Stimulated activated naive CD8-positive, alpha-beta T cell treated with anti-CD3 and anti-CD28 coated beads, Interleukin-15, Interleukin-2, amounts not matched to agents 100 ng/mL and 50 ng/mL, for 24 hours (primary cell): ENCODE measurements at regions not wholly inside any gene's neighbourhood (a gene's known extent, or its start where the extent isn't known, plus 50 kb on each side); places are given as distances from the start of the nearest gene placed in this dataset.

Experiments
- H3K27ac Mint-ChIP-seq: one replicate; pipeline ENCODE4 v1.8.0; 2021; ENCODE audit warnings: mild to moderate bottlenecking, mixed read lengths
- H3K27me3 Mint-ChIP-seq: one replicate; pipeline ENCODE4 v1.8.0; 2021; ENCODE audit warnings: mixed read lengths
- H3K36me3 Mint-ChIP-seq: one replicate; pipeline ENCODE4 v1.8.0; 2021; ENCODE audit warnings: low read depth, mixed read lengths
- H3K4me1 Mint-ChIP-seq: one replicate; pipeline ENCODE4 v1.8.0; 2021; ENCODE audit warnings: low read depth, mixed read lengths
- H3K4me3 Mint-ChIP-seq: one replicate; pipeline ENCODE4 v1.8.0; 2021; ENCODE audit warnings: mild to moderate bottlenecking, mixed read lengths
- H3K9me3 Mint-ChIP-seq: one replicate; pipeline ENCODE4 v1.8.0; 2021; ENCODE audit warnings: mixed read lengths

DNA sequence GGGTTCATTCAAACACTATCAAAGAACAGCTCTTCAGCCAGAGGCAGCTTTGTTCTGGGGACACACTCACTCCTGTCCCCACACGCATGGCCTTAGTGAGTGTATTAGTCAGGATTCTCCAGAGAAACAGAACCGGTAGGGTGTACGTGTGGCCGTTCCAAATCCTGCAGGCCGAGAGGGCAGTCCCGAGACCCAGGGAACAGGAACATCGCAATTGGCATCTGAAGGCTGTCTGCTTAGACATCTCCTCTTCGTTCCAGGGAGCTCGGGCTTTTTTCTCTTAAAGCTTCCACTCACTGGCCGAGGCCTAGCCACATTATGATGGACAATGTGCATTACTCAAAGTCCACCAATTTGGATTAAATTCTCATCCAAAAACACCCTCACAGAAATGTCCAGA lies 523.3 kb downstream of the GLRX3 start:
- no peaks in the 10 kb centered on the region for H3K9me3 Mint-ChIP-seq
- H3K4me3 Mint-ChIP-seq, result no peak overlapping the region
- H3K27me3 Mint-ChIP-seq, result no peaks in the 10 kb centered on the region
- no peaks in the 10 kb centered on the region for H3K36me3 Mint-ChIP-seq
- H3K27ac Mint-ChIP-seq, result no peak overlapping the region
- H3K4me1 Mint-ChIP-seq, result no peaks in the 10 kb centered on the region

DNA sequence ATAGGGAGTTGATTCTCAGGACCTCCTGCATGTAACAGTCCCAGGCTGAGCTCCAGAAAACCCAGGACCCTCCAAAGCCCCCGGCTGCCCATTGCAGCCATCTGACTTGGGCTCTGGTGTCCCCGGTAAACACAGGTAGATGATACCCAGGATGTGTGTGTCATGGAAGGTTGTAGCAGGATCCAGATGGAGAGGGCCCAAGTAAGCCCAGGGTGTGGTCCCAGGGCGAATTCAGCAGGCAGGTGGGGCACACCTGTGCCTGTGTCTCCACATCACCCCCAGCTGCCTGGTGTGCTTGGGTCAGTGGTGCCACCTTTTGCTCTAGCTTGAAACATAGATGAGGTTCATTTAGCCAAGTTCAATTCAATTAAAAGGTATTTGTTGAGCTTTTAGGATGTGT lies 524.1 kb downstream of the GLRX3 start:
- H3K4me3 Mint-ChIP-seq, result no peak overlapping the region
- no peaks in the 10 kb centered on the region for H3K36me3 Mint-ChIP-seq
- H3K9me3 Mint-ChIP-seq, result no peaks in the 10 kb centered on the region
- no peaks in the 10 kb centered on the region for H3K27me3 Mint-ChIP-seq
- H3K4me1 Mint-ChIP-seq, result no peaks in the 10 kb centered on the region
- H3K27ac Mint-ChIP-seq, result no peak overlapping the region

DNA sequence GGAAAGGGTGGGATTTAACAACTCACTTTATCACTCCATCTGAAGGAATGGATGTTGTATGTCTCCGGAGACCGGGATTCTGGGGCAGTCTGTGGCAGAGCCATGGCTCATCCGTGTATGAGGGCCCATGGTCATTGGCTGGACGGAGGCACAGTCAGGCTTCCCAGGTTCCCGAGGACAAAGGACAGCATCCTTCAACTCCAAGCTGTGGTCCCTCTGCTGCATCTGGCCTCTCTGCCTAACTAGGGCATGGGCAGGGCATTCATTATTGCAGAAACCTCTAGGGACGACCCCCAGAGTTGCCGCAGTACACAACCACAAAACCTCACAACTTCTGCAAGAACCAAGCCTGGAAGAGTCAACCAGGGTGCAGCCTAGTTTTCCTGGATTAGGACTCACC lies 525.2 kb downstream of the GLRX3 start:
- no peak overlapping the region for H3K27ac Mint-ChIP-seq
- no peaks in the 10 kb centered on the region for H3K9me3 Mint-ChIP-seq
- H3K27me3 Mint-ChIP-seq, result peaks cover 5% of the 10 kb centered on the region
- H3K4me1 Mint-ChIP-seq, result no peaks in the 10 kb centered on the region
- no peaks in the 10 kb centered on the region for H3K36me3 Mint-ChIP-seq
- no peak overlapping the region for H3K4me3 Mint-ChIP-seq

DNA sequence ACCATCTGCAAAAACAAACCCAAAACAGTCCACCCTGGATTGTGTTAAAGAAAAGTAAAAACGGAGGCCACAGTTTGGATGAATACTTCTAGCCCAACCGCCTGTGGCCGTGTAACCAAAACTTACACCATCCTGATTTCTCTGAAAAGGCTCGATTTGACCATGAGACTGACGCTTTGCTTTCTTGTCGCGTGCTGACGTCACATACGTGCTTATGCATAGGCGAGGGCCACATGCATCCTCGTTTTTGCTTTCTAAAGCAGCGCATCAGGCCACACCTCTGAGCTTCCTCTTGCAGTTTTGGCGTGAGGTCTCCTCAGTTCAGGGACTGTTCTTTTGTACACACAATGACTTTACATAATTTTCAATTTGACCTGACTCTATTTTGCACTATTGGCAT lies 526.6 kb downstream of the GLRX3 start:
- H3K27me3 Mint-ChIP-seq, result peaks cover 5% of the 10 kb centered on the region
- H3K36me3 Mint-ChIP-seq, result no peaks in the 10 kb centered on the region
- H3K27ac Mint-ChIP-seq, result no peak overlapping the region
- H3K4me1 Mint-ChIP-seq, result no peaks in the 10 kb centered on the region
- no peaks in the 10 kb centered on the region for H3K9me3 Mint-ChIP-seq
- no peak overlapping the region for H3K4me3 Mint-ChIP-seq

DNA sequence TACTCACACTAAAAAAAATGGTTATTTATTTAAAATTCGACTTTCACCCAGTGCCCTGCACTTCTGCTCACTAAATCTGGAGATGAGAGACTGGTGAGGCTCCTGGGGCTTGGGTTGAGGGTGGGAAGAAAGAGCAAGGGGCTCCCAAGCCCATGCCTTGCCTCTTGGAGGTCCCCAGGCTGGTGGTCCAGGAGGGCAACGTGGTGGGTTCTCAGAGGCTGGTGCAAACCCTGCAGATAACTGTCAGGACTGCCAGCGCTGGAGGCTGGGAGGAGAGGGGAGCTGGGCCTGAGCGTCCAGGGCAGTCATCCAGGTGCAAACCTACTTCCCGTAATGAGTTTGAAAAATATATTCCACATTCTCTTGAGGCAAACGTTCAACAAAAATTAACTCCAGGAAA lies 528.3 kb downstream of the GLRX3 start:
- H3K27ac Mint-ChIP-seq, result no peak overlapping the region
- peaks cover 5% of the 10 kb centered on the region for H3K27me3 Mint-ChIP-seq
- no peak overlapping the region for H3K4me3 Mint-ChIP-seq
- H3K9me3 Mint-ChIP-seq, result no peaks in the 10 kb centered on the region
- no peaks in the 10 kb centered on the region for H3K36me3 Mint-ChIP-seq
- H3K4me1 Mint-ChIP-seq, result no peaks in the 10 kb centered on the region

DNA sequence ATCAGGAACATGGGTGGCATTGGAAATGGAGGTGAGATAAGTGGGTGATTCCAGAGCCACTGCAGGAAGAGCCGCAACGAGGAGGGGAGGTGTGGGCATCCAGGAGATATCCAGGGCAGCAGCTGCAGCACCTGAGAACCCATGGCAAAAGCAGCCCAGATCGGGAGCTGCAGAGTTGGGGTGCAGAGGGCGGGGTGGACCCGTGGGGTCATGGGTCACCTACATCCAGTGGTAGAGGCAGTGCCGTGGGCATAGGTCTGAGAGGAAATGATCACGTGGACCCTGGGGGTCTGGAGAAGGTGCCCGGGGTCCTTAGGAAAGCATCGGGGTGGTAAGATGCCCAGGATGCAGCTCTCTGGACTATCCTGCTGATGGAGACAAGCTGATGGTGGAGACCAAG lies 530.0 kb downstream of the GLRX3 start:
- Mint-ChIP-seq H3K9me3 (no peaks in the 10 kb centered on the region), H3K4me3 (no peak overlapping the region), H3K36me3 (no peaks in the 10 kb centered on the region), H3K4me1 (no peaks in the 10 kb centered on the region), H3K27me3 (peaks cover 5% of the 10 kb centered on the region), H3K27ac (no peak overlapping the region)

DNA sequence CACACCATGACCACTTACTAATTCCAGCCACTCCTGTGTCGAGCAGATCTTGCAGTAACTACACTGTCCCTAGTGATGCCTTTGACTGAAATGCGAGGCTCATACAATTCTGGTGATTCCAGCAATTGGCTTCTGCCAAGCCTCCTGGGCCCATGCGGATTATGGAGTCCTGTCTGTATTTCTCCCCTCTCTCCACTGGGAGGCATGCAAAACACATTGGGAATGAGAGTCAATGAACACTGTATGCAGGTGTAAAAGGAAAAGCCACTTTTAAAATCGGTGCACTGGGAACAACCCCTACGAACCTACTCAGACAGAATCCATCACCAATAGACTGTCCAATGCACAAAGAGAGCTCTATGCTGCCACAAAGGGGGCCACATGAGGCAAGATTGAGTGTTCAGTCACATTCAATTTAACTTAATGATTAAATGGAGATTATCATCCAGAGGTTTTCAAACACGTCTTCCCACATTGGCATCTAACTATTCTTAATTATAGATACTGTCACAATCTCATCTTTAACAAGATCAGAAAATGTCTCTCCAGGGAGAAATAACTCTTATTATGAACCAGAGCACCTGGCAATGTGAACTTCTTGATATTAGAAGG lies 550.6 kb downstream of the GLRX3 start:
- Mint-ChIP-seq H3K27ac (no peak overlapping the region), H3K36me3 (no peaks in the 10 kb centered on the region), H3K27me3 (no peaks in the 10 kb centered on the region), H3K4me1 (no peaks in the 10 kb centered on the region), H3K9me3 (peaks cover 8% of the 10 kb centered on the region), H3K4me3 (no peak overlapping the region)

DNA sequence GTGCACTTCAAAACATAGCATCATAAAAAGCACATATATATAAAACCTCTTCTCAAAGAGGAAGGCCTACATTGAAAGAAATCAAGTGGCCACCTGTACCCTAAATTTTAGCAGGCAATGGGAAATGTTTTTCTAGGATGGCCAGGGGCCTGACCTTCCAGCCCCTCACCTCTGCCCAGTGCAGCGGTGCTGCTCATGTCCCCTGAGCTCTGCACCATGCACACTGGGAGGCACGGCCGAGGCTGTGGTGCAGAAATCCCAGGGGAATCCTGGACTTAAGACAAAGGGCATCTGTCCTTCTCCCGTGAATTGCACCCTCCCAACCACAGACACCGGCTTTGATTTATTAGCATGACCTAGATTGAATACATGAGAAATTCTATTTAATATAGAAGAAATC lies 551.4 kb downstream of the GLRX3 start:
- no peaks in the 10 kb centered on the region for H3K36me3 Mint-ChIP-seq
- H3K4me1 Mint-ChIP-seq, result no peaks in the 10 kb centered on the region
- no peak overlapping the region for H3K27ac Mint-ChIP-seq
- no peak overlapping the region for H3K4me3 Mint-ChIP-seq
- H3K27me3 Mint-ChIP-seq, result no peaks in the 10 kb centered on the region
- H3K9me3 Mint-ChIP-seq, result peaks cover 8% of the 10 kb centered on the region

DNA sequence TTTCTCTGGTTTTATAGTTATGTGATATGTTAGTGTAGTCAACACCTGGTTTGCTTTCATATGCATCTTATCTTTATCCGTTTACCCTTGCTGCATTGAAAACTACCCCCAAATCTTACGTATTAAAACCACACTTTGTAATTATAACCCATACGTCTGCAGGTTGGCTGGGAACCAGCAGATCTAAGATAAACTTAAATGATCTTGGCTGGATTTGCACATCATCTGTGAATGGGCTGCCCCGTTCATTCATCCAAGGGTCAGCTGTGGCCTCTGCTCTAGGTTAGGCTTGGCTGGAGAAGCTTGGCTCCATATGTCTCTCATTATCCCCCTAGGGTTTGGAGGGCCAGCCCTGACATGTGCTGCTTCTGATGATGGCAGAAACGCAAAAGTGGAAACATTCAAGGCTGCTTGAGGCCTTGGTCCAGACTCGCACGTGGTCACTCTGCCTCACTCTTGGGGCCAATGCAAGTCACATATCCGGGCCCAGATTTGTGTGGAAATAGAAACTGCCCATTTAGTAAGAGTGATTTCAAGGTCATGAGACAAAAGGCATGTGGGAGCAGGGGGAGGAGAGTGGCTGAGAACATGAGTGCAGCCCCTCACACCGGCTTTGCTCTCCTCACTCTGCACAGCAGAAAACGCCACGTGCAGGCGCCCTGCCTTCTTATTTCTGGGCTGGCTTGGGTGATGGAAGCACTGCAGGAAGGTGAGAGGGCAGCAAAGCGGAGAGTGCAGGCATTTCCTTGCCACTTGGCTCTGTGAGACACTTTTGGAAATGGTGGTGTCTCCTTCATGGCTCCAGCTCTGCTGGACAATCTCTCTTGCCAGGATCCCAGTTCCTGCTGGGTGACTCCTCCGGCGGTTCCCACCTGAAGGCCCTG lies 553.8 kb downstream of the GLRX3 start:
- Mint-ChIP-seq H3K27ac (no peak overlapping the region), H3K4me1 (no peaks in the 10 kb centered on the region), H3K27me3 (no peaks in the 10 kb centered on the region), H3K4me3 (no peak overlapping the region), H3K36me3 (no peaks in the 10 kb centered on the region), H3K9me3 (peaks cover 3% of the 10 kb centered on the region)

DNA sequence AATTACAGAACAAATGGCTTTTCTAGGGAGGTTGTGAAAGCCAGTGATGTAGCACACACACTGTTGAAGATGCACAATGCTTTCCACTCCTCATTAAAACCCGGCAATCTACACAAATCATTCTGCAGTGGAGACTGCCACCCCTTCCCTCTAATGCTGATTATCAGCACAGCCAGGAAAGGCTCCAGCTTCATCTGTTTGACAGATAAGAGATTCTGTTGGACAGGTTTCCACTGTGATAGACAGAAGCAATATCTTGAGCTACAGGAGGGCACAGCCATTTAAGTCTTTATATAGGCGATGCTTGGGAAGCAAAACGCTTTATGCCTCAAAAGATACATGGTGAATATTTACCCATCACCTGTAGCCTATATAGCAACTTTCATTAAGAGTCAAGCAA lies 555.6 kb downstream of the GLRX3 start:
- Mint-ChIP-seq H3K4me3 (no peak overlapping the region), H3K9me3 (no peaks in the 10 kb centered on the region), H3K27me3 (no peaks in the 10 kb centered on the region), H3K4me1 (no peaks in the 10 kb centered on the region), H3K27ac (no peak overlapping the region), H3K36me3 (no peaks in the 10 kb centered on the region)

DNA sequence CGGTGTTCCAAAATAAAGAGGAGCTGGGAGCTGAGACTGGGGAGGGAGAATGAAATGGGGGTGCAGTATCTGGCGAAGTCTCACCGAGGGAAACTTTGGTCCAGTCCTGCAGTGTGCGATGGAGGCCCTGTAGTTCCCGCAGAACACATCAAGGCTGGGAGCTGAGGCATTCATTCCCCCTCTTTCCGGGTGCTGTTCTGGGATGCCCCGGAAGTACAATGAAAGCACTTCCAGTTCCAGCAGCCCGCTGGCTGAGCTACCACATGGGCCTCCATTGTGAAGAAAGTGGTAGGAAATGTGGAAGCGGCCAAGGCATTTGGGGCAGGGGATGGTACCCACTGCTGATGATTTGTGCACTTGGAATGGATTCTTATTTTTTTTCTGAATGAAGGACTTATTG lies 560.7 kb downstream of the GLRX3 start:
- no peaks in the 10 kb centered on the region for H3K27me3 Mint-ChIP-seq
- H3K9me3 Mint-ChIP-seq, result no peaks in the 10 kb centered on the region
- H3K36me3 Mint-ChIP-seq, result no peaks in the 10 kb centered on the region
- H3K27ac Mint-ChIP-seq, result no peak overlapping the region
- no peaks in the 10 kb centered on the region for H3K4me1 Mint-ChIP-seq
- no peak overlapping the region for H3K4me3 Mint-ChIP-seq

DNA sequence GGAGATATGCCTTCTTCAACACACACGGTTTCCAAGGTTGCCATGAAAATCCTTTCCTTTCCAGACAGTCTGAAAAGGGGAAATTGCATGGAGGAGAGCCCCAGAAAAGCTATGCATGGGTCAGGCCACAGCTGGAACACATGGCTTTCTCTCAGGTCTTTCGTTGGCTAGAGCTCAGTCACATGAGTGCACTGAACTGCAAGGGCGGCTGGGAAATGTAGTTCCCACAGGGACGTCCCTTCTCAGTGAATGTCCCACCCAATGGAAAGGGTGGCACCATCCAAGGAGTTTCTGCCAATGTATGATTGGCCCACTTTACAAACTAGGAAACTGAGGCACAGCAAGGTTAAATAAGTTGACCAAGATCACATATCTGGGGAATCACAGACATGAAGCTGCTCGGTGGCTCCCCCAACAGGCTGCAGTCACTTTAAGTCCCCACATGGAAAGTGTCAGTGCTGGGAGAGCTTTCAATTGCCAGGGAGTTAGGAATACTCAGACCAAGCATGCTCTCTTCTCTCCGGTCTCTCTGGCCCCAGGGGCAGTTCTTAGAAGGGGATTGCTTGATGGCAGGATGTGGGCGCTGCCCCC lies 571.3 kb downstream of the GLRX3 start:
- no peak overlapping the region for H3K27ac Mint-ChIP-seq
- no peak overlapping the region for H3K4me3 Mint-ChIP-seq
- H3K4me1 Mint-ChIP-seq, result no peaks in the 10 kb centered on the region
- no peaks in the 10 kb centered on the region for H3K36me3 Mint-ChIP-seq
- no peaks in the 10 kb centered on the region for H3K27me3 Mint-ChIP-seq
- H3K9me3 Mint-ChIP-seq, result no peaks in the 10 kb centered on the region

DNA sequence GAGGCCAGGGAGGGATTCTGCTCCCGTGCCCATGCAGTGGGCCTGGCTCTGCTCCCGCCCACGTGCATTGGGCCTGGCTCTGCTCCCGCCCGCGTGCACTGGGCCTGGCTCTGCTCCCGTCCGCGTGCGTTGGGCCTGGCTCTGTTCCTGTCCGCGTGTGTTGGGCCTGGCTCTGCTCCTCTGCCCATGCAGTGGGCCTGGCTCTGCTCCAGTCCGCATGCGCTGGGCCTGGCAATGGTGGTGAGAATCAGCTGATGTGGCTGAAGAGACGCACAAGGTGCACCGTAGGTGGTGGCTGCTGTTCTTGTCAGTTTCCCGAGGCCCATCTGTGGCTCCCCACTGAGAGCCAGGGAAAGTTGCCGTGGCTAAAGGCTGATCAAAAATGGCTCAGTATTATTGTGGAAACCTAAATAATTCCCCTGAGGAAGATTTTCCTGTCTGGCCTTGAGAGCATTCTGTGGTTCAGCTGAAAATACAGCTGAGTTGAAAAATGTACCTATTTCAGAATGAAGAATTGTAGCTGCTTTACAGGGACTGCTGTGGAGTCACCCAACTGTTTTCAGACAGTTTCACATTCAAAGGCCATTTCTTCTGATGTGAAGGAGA lies 572.4 kb downstream of the GLRX3 start:
- Mint-ChIP-seq H3K9me3 (no peaks in the 10 kb centered on the region), H3K4me1 (no peaks in the 10 kb centered on the region), H3K27me3 (no peaks in the 10 kb centered on the region), H3K36me3 (no peaks in the 10 kb centered on the region), H3K4me3 (no peak overlapping the region), H3K27ac (no peak overlapping the region)

DNA sequence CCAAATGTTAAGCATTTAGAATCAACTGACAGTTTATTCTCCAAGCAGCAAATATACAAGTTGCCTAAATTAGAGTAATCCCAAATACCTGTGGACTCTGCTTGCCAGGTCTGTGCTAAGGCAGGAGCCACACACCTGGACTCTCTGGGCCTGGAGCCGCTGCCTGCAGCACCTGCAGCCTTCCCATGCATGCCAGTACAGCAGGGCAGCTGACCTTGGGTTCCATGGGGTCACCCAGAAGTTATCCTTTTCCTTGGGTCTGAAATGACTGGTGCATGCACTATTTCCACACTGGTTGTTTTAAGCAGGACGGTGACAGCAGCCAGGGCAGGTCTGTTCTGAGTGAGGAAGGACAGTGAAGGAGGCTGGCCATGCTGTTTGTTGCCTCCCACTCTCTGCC lies 573.2 kb downstream of the GLRX3 start:
- Mint-ChIP-seq H3K36me3 (no peaks in the 10 kb centered on the region), H3K9me3 (no peaks in the 10 kb centered on the region), H3K4me1 (no peaks in the 10 kb centered on the region), H3K27ac (no peak overlapping the region), H3K27me3 (no peaks in the 10 kb centered on the region), H3K4me3 (no peak overlapping the region)

DNA sequence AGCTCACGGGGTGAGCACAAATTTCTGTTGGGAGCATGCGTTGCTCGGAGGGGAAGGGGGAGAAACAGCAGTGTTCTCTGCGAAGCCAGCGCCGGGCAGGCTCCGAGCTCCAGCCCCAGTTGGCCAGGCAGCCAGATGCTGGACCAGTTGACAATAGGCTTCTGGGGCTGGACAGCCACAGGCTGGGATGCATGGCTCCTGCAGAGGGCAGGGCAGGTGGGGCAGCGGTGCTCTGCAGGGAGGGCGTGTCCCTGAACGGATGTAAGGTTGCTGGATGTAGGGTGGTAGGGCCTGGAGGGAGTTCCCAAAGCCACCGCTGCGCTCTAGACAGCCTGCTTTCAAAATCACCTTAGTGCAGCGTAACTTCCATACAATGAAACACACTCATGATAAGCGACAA lies 574.9 kb downstream of the GLRX3 start:
- no peak overlapping the region for H3K27ac Mint-ChIP-seq
- H3K27me3 Mint-ChIP-seq, result no peaks in the 10 kb centered on the region
- H3K36me3 Mint-ChIP-seq, result no peaks in the 10 kb centered on the region
- H3K4me1 Mint-ChIP-seq, result no peaks in the 10 kb centered on the region
- H3K9me3 Mint-ChIP-seq, result no peaks in the 10 kb centered on the region
- H3K4me3 Mint-ChIP-seq, result no peak overlapping the region
